Activated effector memory CD4-positive, alpha-beta T cell treated with anti-CD3 and anti-CD28 coated beads, Interleukin-2, amount 50 U/mL, for 16 hours (primary cell): ENCODE measurements at regions not wholly inside any gene's neighbourhood (a gene's known extent, or its start where the extent isn't known, plus 50 kb on each side); places are given as distances from the start of the nearest gene placed in this dataset.

Experiments used
- DNase-seq: peaks from one replicate; pipeline ENCODE4 v3.0.0-alpha.2; 2020

- DNase-seq: no peak
These were observed 400.8 kb upstream of the IRX4 start for GRCh38 chr5:2283481-2284045.

- no peak for DNase-seq
These were observed 400.2 kb upstream of the IRX4 start for GRCh38 chr5:2282893-2283292.

- no peak for DNase-seq
These were observed 399.4 kb upstream of the IRX4 start for GRCh38 chr5:2282034-2282690.

GRCh38 chr5:2281446-2281845, 398.7 kb upstream of the IRX4 start:
- no peak for DNase-seq

GRCh38 chr5:2280318-2280717, 397.6 kb upstream of the IRX4 start:
- DNase-seq: no peak

- DNase-seq: peak; percentile 13
These were observed 396.2 kb upstream of the IRX4 start for GRCh38 chr5:2278825-2279456.

- peak; percentile 34 for DNase-seq
These were observed 395.2 kb upstream of the IRX4 start for GRCh38 chr5:2277886-2278285.

GRCh38 chr5:2276101-2276500, 393.4 kb upstream of the IRX4 start:
- peak; percentile 22 for DNase-seq

- no peak for DNase-seq
These were observed 390.0 kb upstream of the IRX4 start for GRCh38 chr5:2272755-2273154.

- DNase-seq: no peak
These were observed 389.3 kb upstream of the IRX4 start for GRCh38 chr5:2272039-2272438.

GRCh38 chr5:2271316-2271715, 388.6 kb upstream of the IRX4 start:
- DNase-seq: no peak

GRCh38 chr5:2270467-2270866, 387.7 kb upstream of the IRX4 start:
- no peak for DNase-seq

GRCh38 chr5:2269656-2270055, 386.9 kb upstream of the IRX4 start:
- no peak for DNase-seq

GRCh38 chr5:2267991-2268390, 385.3 kb upstream of the IRX4 start:
- DNase-seq: no peak

- DNase-seq: peak; percentile 5
These were observed 384.0 kb upstream of the IRX4 start for GRCh38 chr5:2266641-2267240.

- DNase-seq: no peak
These were observed 382.6 kb upstream of the IRX4 start for GRCh38 chr5:2265341-2265740.

- no peak for DNase-seq
These were observed 381.0 kb upstream of the IRX4 start for GRCh38 chr5:2263763-2264162.

- DNase-seq: no peak
These were observed 379.9 kb upstream of the IRX4 start for GRCh38 chr5:2262620-2263019.

GRCh38 chr5:2261004-2261703, 378.4 kb upstream of the IRX4 start:
- DNase-seq: no peak

- DNase-seq: no peak
These were observed 377.7 kb upstream of the IRX4 start for GRCh38 chr5:2260211-2261003.

- no peak for DNase-seq
These were observed 376.9 kb upstream of the IRX4 start for GRCh38 chr5:2259494-2260107.

GRCh38 chr5:2258861-2259260, 376.1 kb upstream of the IRX4 start:
- DNase-seq: no peak
